HL-60 (cell line): ENCODE measurements at regions not wholly inside any gene's neighbourhood (a gene's known extent, or its start where the extent isn't known, plus 50 kb on each side); places are given as distances from the start of the nearest gene placed in this dataset.

Source experiments
- DNase-seq, 2 experiments: peaks; one replicate each; pipeline ENCODE4 v3.0.0-alpha.2; 2010 to 2020; ENCODE audit warnings: low read depth in 1 of 2, low spot score in 1 of 2
- H3K27ac ChIP-seq: fragments of 250-450 bp; sonication (Bioruptor Pico); replicated peaks from 2 replicates; pipeline ENCODE4 v1.5.1; 2020; ENCODE audit warnings: mild to moderate bottlenecking, moderate library complexity
- H3K27me3 ChIP-seq: fragments of 250-450 bp; sonication (Bioruptor Pico); 2 replicates; pipeline ENCODE4 v1.5.1; 2021; ENCODE audit warnings: mild to moderate bottlenecking, moderate library complexity; ENCODE audit not compliant: insufficient read depth, poor library complexity, severe bottlenecking
- H3K4me3 ChIP-seq: replicated peaks from 2 replicates; pipeline ENCODE4 v1.5.1; 2011; ENCODE audit warnings: mild to moderate bottlenecking, control low read depth, low read length; ENCODE audit not compliant: insufficient read depth
- GABPA ChIP-seq: IDR thresholded peaks from 2 replicates; pipeline ENCODE4 v1.6.1; 2012; ENCODE audit warnings: low read depth
- POLR2AphosphoS5 ChIP-seq: IDR thresholded peaks from 2 replicates; pipeline ENCODE4 v1.6.1; 2012; ENCODE audit warnings: low read depth
- SPI1 ChIP-seq: IDR thresholded peaks from 2 replicates; pipeline ENCODE4 v1.6.1; 2012; ENCODE audit warnings: low read depth, mild to moderate bottlenecking, borderline replicate concordance
- TF ChIP-seq, protein P1 (sequence below): IDR thresholded peaks from one replicate; pipeline ENCODE4 v1.5.1; 2011; ENCODE audit warnings: low read length, control low read depth, inconsistent platforms; ENCODE audit not compliant: insufficient read depth
- TF ChIP-seq, protein P2 (sequence below): IDR thresholded peaks from 2 replicates; pipeline ENCODE4 v1.6.1; 2012; ENCODE audit warnings: low read depth; ENCODE audit not compliant: insufficient replicate concordance

DNA sequence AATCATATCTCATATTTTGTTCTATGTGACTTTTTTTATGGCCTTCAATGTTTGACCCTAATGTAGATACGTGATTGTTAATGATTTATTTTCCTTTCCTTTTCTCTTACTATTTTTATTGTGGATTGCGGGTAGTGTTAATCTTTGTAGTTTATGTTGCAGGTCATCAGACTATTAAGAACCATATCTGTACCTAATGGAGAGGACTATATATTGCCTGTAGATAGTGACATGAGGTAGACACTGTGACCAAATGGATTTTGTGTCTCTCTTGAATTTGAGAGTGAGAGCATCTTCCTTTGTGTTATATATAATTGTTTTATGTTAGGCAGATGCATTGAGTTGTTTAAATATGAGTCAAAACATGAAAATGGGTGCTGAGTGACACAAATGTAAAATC, 543.4 kb upstream of the MGAT4C start:
- H3K4me3 ChIP-seq: no peak overlapping the region

DNA sequence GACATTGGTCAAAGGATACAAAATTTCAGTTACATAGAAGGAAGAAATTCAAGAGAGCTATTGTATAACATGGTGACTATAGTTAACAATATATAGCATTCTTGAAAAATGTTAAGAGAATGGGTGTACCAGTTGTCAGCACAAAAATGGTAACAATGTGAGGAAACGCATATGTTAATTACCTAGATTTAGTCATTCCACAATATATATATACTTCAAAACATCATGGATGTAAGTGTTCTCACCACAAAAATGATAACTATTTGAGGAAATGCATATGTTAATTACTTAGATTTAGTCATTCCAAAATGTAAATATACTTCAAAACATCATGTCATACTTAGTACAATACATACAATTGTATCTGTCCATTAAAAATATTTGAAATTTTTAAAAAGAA, 540.4 kb upstream of the MGAT4C start:
- H3K27me3 ChIP-seq: no peaks in the 10 kb centered on the region
- no peak for DNase-seq
- TF ChIP-seq, protein P1, sequence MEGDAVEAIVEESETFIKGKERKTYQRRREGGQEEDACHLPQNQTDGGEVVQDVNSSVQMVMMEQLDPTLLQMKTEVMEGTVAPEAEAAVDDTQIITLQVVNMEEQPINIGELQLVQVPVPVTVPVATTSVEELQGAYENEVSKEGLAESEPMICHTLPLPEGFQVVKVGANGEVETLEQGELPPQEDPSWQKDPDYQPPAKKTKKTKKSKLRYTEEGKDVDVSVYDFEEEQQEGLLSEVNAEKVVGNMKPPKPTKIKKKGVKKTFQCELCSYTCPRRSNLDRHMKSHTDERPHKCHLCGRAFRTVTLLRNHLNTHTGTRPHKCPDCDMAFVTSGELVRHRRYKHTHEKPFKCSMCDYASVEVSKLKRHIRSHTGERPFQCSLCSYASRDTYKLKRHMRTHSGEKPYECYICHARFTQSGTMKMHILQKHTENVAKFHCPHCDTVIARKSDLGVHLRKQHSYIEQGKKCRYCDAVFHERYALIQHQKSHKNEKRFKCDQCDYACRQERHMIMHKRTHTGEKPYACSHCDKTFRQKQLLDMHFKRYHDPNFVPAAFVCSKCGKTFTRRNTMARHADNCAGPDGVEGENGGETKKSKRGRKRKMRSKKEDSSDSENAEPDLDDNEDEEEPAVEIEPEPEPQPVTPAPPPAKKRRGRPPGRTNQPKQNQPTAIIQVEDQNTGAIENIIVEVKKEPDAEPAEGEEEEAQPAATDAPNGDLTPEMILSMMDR: no peak
- TF ChIP-seq, protein P2, sequence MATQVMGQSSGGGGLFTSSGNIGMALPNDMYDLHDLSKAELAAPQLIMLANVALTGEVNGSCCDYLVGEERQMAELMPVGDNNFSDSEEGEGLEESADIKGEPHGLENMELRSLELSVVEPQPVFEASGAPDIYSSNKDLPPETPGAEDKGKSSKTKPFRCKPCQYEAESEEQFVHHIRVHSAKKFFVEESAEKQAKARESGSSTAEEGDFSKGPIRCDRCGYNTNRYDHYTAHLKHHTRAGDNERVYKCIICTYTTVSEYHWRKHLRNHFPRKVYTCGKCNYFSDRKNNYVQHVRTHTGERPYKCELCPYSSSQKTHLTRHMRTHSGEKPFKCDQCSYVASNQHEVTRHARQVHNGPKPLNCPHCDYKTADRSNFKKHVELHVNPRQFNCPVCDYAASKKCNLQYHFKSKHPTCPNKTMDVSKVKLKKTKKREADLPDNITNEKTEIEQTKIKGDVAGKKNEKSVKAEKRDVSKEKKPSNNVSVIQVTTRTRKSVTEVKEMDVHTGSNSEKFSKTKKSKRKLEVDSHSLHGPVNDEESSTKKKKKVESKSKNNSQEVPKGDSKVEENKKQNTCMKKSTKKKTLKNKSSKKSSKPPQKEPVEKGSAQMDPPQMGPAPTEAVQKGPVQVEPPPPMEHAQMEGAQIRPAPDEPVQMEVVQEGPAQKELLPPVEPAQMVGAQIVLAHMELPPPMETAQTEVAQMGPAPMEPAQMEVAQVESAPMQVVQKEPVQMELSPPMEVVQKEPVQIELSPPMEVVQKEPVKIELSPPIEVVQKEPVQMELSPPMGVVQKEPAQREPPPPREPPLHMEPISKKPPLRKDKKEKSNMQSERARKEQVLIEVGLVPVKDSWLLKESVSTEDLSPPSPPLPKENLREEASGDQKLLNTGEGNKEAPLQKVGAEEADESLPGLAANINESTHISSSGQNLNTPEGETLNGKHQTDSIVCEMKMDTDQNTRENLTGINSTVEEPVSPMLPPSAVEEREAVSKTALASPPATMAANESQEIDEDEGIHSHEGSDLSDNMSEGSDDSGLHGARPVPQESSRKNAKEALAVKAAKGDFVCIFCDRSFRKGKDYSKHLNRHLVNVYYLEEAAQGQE: no peak
- TF ChIP-seq SPI1: no peak
- TF ChIP-seq POLR2AphosphoS5: no peak
- TF ChIP-seq GABPA: no peak
- H3K4me3 ChIP-seq: no peak overlapping the region
- H3K27ac ChIP-seq: no peak overlapping the region

More for the DNA sequence above, 543.4 kb upstream of the MGAT4C start:
- TF ChIP-seq, protein P1: no peak
- TF ChIP-seq GABPA: no peak
- TF ChIP-seq, protein P2: no peak
- no peak overlapping the region for H3K27ac ChIP-seq
- no peak for DNase-seq
- H3K27me3 ChIP-seq: no peaks in the 10 kb centered on the region

DNA sequence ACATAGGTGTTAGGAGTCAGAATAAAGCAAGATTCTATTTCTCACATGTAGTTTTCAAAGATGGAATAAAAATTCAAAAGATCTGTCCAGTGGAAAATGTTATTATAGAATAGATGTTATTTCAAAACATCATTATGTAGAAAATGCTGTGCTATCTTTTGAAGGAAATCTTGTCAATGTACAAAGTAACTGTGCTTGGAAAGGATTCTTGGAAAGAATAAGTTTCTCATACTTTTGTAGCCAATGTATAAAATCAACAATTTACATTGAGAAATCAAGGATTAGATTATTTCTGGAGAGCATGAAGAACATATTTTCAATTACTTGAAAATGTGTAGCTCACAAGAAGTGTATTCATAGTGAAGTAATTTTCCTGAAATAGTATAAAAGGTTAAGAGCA, 532.5 kb upstream of the MGAT4C start:
- TF ChIP-seq POLR2AphosphoS5: no peak
- no peak for TF ChIP-seq SPI1
- TF ChIP-seq, protein P2: no peak
- no peak for TF ChIP-seq GABPA
- TF ChIP-seq, protein P1: no peak
- DNase-seq: no peak
- Histone ChIP-seq H3K4me3 (no peak overlapping the region), H3K27ac (no peak overlapping the region), H3K27me3 (no peaks in the 10 kb centered on the region)
